GM20431 (cell line): ENCODE measurements at regions not wholly inside any gene's neighbourhood (a gene's known extent, or its start where the extent isn't known, plus 50 kb on each side); places are given as distances from the start of the nearest gene placed in this dataset.

Experiments
- in situ Hi-C: fragments of 300-500 bp; cut with MseI, MboI; formaldehyde crosslinking; loops from one replicate; pipeline ENCODE4 v1.15.0; 2020; ENCODE audit warnings: low sequenced_read_pairs; ENCODE audit not compliant: unreplicated experiment

DNA sequence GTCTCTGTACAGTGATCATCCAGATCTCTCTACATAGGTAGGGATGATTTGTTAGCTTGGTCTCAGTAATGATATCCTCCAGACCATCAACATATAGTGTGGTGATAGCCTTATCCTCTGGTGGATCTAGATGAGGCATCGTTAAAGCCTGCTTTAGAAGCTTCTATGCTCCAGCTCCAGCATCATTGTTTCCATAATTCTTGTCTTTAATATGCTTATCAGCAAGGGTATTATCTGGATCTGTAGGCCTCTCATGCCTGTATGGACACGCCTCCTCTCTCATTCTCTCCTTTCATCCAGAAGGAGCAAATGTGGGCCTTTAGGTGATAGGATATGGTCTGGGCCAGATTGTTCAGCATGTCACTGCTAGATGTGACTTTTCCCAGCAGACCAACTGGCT lies 234.5 kb upstream of the CHST9 start:
- in situ Hi-C loops = no loop called here

GRCh38 chr18:27415495-27415894 lies 230.4 kb upstream of the CHST9 start:
- in situ Hi-C loops = no loop called here

DNA sequence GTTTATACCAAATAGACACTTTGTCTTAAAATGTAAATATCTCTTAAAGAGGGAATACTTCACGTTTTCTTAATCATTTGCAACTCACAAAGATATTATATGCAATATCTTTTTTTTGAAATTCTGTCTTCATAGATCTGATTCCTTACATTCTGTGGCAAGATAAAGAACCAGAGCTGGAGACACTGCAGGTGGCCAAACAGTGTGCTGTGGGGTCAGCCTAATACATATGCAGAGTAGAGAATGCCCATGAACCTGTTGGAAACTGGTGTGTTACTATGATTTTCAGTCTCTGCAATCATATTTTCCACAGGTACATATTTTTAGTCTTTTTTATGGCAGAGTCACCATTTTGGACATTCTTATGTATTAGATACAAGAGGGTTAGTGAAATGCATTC lies 229.6 kb upstream of the CHST9 start:
- in situ Hi-C loops = no loop called here

- in situ Hi-C loops = no loop called here
Observed at GRCh38 chr18:27413495-27414401, 228.6 kb upstream of the CHST9 start.

GRCh38 chr18:27412556-27412955 lies 227.4 kb upstream of the CHST9 start:
- in situ Hi-C loops = no loop called here

- in situ Hi-C loops = no loop called here
Observed at GRCh38 chr18:27411911-27412310, 226.8 kb upstream of the CHST9 start.

DNA sequence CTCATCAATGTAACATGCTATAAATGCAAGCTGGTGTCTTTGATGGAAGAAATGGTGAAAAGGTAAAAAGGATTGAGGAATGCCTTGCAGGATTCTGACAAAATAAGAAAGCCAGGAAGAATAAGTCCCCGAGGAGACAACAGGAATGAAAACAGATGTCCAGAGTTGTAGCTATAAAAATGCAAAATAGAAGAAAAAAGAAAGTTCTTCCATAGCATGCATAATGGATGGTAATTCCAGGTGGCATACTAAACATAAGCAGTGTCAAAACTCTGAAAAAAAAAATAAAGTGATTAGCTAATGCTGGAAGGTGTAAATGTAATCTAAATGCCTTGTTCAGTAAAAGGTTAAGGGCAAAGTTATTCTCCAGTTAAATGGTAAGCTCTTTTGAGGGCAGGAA lies 225.9 kb upstream of the CHST9 start:
- in situ Hi-C loops = no loop called here

DNA sequence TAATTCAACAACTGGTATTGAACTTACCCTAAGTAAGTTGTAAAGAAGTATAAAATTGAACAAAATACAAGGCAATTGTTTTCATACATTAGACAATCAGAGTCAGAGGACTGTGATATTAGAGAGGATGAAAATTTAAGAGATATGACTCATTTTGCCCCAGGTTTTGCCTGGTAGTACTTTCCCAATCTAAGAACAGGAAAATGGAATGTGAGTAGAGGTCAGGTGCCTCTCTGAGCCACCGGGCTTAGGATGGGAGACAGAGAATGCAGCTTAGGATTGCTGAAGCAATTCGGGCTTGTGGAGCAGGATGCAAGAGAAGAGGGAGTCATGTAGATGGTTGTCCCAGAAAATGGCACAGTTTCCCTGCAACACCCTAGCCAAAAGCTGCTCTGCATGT lies 219.7 kb upstream of the CHST9 start:
- in situ Hi-C loops = no loop called here

DNA sequence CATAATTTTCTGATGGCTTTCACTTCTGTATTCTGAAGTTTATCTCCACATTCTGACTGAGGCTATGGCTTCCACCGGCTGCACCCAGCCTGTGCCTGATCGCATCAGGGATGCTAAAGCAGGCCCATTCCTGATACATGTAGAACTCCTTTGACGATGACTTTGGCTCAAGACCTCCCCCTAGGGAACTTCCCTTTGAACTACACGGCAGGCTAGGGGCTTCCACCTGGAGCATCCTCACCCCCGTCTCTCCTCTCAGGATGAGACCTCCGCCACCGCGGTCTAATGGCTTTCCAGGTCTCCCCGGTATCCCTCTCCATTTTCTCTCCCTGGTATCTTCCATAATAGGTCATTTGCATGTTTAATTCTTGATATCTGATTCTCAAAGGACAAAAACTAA lies 214.9 kb upstream of the CHST9 start:
- in situ Hi-C loops = no loop called here

DNA sequence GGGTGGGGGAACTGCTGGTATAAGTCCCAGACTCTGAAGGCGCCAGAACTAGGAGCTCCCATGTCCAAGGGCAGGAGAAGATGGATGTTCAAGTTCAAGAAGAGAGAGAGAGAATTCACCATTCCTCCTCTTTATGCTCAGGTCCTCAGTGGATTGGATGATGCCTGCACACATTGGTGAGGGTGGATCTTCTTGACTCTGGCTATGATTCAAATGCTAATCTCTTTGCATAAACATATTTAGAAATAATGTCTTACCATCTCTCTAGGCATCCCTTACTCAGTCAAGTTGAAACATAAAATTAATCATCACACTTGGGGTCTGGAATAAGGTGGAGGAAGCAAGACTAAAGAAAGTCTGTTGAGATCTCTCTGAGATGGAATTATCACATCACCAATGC lies 210.6 kb upstream of the CHST9 start:
- in situ Hi-C loops = no loop called here

- in situ Hi-C loops = no loop called here
Observed at GRCh38 chr18:27394687-27395086, 209.6 kb upstream of the CHST9 start.

GRCh38 chr18:27382567-27383216 lies 197.6 kb upstream of the CHST9 start:
- in situ Hi-C loops = no loop called here

DNA sequence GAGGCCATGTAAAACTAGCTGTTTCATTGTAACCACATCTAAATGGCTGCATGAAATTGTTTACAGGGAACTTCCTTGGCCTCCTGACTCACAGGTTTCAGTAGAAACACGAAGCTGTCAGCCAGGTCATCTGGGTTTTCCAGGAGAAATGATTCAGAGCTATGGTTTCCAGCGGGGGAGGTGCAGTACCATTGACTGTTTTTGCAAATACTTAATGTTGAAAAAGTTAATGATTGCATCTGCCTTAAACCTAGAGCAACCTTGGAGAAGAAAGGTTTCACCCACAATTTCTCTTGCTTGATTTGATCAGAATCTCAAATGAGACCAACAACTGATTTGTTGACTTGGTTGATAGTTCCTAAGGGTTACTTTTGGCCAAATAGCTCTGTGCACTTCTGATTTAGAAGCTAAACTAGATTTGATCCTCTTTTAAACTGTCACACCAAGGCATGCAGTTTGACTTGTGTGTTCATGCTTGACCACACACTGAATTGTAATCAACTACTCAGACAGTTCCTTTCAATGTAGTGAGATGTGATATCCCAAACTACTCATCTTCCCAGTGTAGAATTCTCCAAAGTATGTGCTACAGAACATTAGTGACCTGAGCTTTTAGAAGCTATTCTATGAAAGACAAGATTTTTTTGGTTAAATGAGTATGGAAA lies 193.5 kb upstream of the CHST9 start:
- in situ Hi-C loops = no loop called here

DNA sequence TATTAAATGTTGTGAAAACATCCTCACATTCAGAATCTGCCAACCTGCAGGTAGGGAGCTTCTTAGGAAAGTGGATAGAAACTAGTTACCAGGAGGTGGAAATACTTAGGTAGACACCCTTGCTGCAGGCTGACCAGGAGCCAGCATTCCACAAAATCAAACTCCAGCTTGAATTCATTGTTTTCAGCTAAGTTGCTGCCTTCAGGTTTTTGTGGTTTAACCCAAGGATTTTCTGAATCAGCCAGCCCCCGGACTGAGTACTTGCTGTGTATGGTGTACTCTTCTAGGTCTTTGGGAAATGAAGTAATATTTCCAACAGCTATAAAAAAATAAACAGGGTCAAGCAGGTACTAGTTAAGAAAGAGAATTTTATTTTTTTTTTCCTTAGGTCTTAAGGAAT lies 192.1 kb upstream of the CHST9 start:
- in situ Hi-C loops = no loop called here

GRCh38 chr18:27372386-27372785 lies 187.3 kb upstream of the CHST9 start:
- in situ Hi-C loops = no loop called here

DNA sequence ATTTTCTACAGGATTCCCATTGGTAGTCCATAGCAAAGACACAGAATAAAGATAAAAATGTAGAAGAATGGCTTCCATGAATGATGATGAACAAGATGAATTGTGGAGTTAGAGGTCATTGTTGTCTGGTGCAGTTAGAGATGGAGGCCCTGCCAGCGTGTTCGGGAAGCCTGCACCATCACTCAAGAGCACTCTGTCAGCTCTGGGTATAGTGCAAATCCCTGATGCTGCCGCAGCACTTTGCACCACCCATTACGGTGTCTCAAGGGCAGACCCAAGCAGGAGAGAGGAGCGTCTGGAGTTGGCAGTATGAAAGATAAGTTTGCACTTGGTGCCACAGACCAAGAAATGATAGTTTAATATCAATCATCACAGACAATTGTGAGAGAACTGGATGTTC lies 181.6 kb upstream of the CHST9 start:
- in situ Hi-C loops = no loop called here

DNA sequence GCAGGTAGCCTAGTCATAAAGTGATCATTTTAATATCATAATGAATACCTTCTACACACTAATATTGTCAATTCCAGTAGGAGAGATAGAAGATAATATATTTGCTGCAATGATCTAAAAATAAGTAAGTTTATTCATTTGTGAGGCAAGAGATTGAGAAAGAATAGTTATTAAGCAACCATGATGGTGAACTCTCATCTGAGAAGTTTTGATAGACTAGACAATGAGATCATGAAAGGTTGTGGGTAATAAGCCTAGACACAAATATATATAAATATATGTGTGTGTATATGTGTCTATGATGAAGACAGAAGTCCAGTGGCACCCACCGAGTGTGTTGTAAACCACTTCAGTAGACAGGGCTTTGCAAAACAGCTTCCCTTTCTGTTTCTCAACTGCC lies 181.0 kb upstream of the CHST9 start:
- in situ Hi-C loops = no loop called here

GRCh38 chr18:27363872-27364271 lies 178.8 kb upstream of the CHST9 start:
- in situ Hi-C loops = no loop called here

DNA sequence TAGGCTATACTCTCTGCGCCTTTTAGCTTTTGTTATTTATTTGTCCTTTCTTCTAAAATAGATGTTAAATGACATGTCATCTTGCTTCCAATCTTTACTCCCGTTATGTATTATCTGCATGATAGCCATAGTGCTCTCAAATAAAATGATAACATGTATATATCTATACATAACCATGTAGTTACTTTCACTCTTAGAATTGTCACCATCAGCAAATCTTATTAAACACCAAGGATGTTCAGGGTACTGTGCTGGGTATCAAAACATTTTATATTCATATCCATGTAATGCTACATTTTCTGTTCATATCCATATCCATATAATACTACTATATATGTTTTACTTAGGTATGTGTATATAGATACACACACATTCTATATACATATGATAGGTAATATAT lies 176.4 kb upstream of the CHST9 start:
- in situ Hi-C loops = no loop called here

DNA sequence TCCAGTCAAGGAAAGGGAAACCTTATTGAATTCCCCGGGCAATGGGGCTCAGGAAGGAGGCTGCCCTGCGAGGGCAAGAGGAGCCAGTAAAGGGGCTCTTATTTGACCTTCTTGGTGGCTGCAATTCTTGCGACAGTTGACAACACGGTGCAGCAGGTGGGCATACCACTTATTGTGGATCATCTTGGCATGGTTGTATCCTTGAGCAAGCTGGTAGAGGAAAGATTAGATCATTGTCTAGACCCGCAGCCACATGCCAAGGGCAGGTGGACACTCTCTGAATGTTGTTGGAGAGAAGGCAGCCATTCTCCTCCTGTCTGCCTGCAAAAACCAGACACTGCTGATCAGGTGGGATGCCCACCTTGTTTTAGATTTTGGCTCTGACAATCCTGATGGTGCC lies 170.2 kb upstream of the CHST9 start:
- in situ Hi-C loops = no loop called here

- in situ Hi-C loops = no loop called here
Observed at GRCh38 chr18:27353273-27353672, 168.2 kb upstream of the CHST9 start.
